Stimulated activated naive CD8-positive, alpha-beta T cell treated with anti-CD3 and anti-CD28 coated beads, Interleukin-15, amount 100 ng/mL, for 72 hours (primary cell): ENCODE measurements at regions not wholly inside any gene's neighbourhood (a gene's known extent, or its start where the extent isn't known, plus 50 kb on each side); places are given as distances from the start of the nearest gene placed in this dataset.

ENCODE experiments used
- ATAC-seq: fragments of 150-1000 bp; cut with Tn5 transposase; 2 replicates; pipeline ENCODE4 v1.10.0; 2021; ENCODE audit warnings: mild to moderate bottlenecking, moderate library complexity
- DNase-seq, 2 donors: peaks; one replicate each; pipeline ENCODE4 v3.0.0; 2021 to 2022
- H3K27ac Mint-ChIP-seq, 2 donors: one replicate each; pipeline ENCODE4 v1.8.0; 2022; ENCODE audit warnings: mild to moderate bottlenecking in 2 of 2, mixed read lengths in 2 of 2, moderate library complexity in 2 of 2
- H3K27me3 Mint-ChIP-seq: one replicate; pipeline ENCODE4 v1.8.0; 2022; ENCODE audit warnings: mixed read lengths
- H3K4me1 Mint-ChIP-seq: one replicate; pipeline ENCODE4 v1.8.0; 2022; ENCODE audit warnings: mild to moderate bottlenecking, mixed read lengths
- H3K4me3 Mint-ChIP-seq, 2 donors: one replicate each; pipeline ENCODE4 v1.8.0; 2022; ENCODE audit warnings: mild to moderate bottlenecking in 2 of 2, mixed read lengths in 2 of 2, moderate library complexity in 1 of 2
- H3K9me3 Mint-ChIP-seq, 2 donors: one replicate each; pipeline ENCODE4 v1.8.0; 2022; ENCODE audit warnings: mixed read lengths in 2 of 2

DNA sequence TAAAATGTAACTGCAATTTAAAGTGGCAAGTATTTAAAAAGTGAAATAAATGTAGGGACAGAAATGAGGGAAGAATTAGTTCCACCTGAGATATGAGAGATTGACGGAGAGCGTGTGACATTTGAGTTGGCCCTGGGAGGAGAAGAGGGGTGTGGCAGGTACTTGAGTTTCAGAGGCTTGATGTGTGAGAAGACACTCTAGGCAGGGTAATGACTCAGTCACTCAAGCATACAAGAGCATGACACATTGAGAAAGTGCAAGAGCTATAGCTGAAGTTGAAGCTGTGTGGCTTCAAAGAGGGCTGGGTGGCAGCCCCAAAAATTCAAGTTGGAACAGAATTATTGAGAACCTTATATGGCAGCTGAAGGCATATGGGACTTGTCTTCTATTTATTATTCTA lies 420.5 kb downstream of the SLITRK2 start:
- H3K27ac Mint-ChIP-seq = no peak overlapping the region
- H3K27me3 Mint-ChIP-seq = no peaks in the 10 kb centered on the region

GRCh38 chrX:146241902-146242301 lies 424.3 kb downstream of the SLITRK2 start:
- Mint-ChIP-seq H3K4me3 (no peak overlapping the region), H3K9me3 (peaks cover 10 to 11% of the 10 kb centered on the region in 2 donors), H3K4me1 (no peaks in the 10 kb centered on the region), H3K27me3 (no peaks in the 10 kb centered on the region), H3K27ac (no peak overlapping the region)
- ATAC-seq (no peak), DNase-seq (no peak)

More for the DNA sequence above, 420.5 kb downstream of the SLITRK2 start:
- ATAC-seq (no peak), DNase-seq (no peak)
- Mint-ChIP-seq H3K9me3 (peaks cover 5 to 11% of the 10 kb centered on the region in 2 donors), H3K4me3 (no peak overlapping the region), H3K4me1 (no peaks in the 10 kb centered on the region)

DNA sequence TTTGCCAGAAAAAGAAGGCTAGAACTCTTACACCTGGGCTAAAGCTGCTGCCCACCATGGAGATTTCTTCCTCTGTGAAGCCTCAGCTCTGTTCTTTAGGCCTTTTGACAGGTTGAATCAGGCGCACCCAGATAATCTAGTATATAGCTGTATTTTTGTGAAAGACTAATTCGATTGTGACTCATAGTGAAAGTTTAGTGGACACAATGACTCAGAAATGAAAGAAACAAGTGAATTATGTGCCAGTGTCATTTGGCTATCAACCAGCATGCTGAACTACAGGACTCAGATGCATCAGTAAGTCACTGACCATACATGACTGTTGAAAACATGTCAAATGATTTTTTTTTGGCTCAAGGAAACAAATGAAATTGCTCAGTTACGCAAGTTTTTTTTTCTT lies 425.4 kb downstream of the SLITRK2 start:
- Mint-ChIP-seq H3K9me3 (peaks cover 7 to 8% of the 10 kb centered on the region in 2 donors), H3K27ac (no peak overlapping the region), H3K27me3 (no peaks in the 10 kb centered on the region), H3K4me3 (no peak overlapping the region), H3K4me1 (no peaks in the 10 kb centered on the region)
- DNase-seq = no peak
- no peak for ATAC-seq

DNA sequence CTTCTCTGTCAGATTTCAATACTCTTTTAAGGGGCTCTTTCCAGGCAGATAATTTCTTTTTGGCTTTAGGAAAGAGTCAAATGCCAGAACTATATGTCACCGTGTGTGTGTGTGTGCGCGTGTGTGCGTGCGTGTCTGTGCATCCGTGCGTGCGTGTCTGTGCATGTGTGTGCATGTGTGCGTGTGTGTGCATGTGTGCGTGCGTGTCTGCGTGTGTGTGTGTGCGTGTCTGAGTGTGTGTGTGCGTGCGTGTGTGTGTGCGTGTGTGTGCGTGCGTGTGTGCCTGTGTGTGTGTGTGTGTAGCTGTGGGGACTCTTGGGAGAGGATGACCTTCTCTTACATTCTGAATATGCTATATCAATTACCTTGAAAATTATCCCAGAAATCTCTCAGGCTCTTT lies 441.6 kb downstream of the SLITRK2 start:
- Mint-ChIP-seq H3K27ac (no peak overlapping the region), H3K4me3 (no peak overlapping the region), H3K9me3 (no peaks in the 10 kb centered on the region), H3K27me3 (no peaks in the 10 kb centered on the region), H3K4me1 (no peaks in the 10 kb centered on the region)
- DNase-seq (no peak), ATAC-seq (no peak)

DNA sequence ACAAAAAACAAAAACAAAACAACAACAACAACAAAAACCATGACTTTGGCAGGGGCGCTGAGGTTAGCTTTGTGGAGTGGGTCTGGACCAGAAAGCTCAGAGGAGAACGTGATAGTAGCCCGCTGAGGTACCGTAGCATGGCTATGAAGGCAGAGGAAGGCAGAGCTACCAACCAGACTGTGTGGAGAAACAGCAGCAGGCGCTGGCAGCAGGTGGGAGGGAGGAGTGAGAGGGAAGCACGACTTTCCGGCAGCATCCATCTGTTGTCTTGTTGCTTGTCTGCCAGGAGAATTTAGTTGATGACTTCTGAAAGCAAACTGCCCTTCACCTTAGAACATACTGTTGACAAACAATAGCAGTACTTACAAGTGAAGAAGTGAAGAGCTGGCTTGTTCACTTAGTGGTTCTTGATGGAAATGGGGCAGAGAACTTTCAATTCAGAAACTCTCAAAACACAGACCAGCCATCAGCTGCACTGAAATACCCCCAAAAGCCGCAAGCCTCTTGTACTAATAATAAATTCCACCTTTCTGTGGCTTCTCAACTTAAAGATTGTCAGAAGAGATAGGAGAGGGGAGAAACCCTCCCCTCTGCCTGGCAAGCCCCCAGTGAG lies 447.2 kb downstream of the SLITRK2 start:
- DNase-seq = no peak
- Mint-ChIP-seq H3K27me3 (no peaks in the 10 kb centered on the region), H3K4me3 (no peak overlapping the region), H3K9me3 (peaks cover 0 to 6% of the 10 kb centered on the region in 2 donors), H3K27ac (no peak overlapping the region), H3K4me1 (no peaks in the 10 kb centered on the region)
- ATAC-seq = no peak

DNA sequence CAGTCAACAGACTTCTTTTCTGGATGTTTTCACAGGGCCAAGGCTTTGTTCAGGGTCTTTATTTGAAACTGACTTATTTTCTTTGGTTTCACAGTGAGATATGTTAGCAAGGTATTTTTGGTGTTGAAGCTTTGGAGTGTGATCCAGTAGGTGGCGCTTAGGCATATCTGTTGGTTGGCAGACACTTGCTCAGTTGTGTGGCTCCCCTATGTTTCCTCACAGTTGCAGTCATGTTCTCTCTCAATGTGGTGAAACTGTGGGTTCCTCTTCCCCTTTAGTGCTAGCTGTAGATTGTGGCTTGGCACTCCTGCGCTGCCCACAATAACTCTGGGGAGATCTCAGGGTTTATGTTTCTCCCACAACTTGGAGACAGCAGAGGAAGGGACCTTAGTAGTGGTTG lies 460.8 kb downstream of the SLITRK2 start:
- DNase-seq = no peak
- no peak for ATAC-seq
- Mint-ChIP-seq H3K4me3 (no peak overlapping the region), H3K27me3 (no peaks in the 10 kb centered on the region), H3K4me1 (no peaks in the 10 kb centered on the region), H3K27ac (peak overlapping the region in 1 of 2 donors; percentile 19), H3K9me3 (peaks cover 0 to 4% of the 10 kb centered on the region in 2 donors)
